ENCODE measurements at regions not wholly inside any gene's neighbourhood (a gene's known extent, or its start where the extent isn't known, plus 50 kb on each side); places are given as distances from the start of the nearest gene placed in this dataset.
"Not testable (repeated sequence)": the region's sequence is repeated elsewhere in the genome, so short reads cannot be mapped to it uniquely, and the experiment has no call there.

GRCh38 chr11:45000918-45001317, 50.2 kb upstream of the TP53I11 start:
- H3K9ac ChIP-seq (ENCODE audit: low read length in 3 of 3), result no peak overlapping the region
- no peaks in the 10 kb centered on the region for H3K4me1 ChIP-seq (ENCODE audit: control insufficient read depth in 2 of 3, insufficient read depth in 2 of 3, low read depth in 1 of 3, low read length in 3 of 3)
- no peaks in the 10 kb centered on the region for H3K36me3 ChIP-seq (ENCODE audit: control insufficient read depth in 2 of 3, insufficient read depth in 3 of 3, low read length in 3 of 3)
- intact Hi-C loops (cut with DNase I), result no loop called here
- H3K27ac ChIP-seq (ENCODE audit: low read depth in 2 of 2, low read length in 2 of 2), result no peak overlapping the region
- H3K4me3 ChIP-seq (ENCODE audit: low read length in 3 of 3), result no peak overlapping the region
- DNase-seq (no peak), FAIRE-seq (no peak)
- H3K9me3 ChIP-seq (ENCODE audit: control insufficient read depth in 2 of 3, insufficient read depth in 1 of 3, low read length in 3 of 3), result no peaks in the 10 kb centered on the region
- H3K27me3 ChIP-seq (ENCODE audit: control insufficient read depth, insufficient read depth, low read length), result no peaks in the 10 kb centered on the region
- TF ChIP-seq CTCF (IDR thresholded peaks at IDR 0.05; ENCODE audit: borderline replicate concordance, extremely low read depth, insufficient read depth), result no peak

DNA sequence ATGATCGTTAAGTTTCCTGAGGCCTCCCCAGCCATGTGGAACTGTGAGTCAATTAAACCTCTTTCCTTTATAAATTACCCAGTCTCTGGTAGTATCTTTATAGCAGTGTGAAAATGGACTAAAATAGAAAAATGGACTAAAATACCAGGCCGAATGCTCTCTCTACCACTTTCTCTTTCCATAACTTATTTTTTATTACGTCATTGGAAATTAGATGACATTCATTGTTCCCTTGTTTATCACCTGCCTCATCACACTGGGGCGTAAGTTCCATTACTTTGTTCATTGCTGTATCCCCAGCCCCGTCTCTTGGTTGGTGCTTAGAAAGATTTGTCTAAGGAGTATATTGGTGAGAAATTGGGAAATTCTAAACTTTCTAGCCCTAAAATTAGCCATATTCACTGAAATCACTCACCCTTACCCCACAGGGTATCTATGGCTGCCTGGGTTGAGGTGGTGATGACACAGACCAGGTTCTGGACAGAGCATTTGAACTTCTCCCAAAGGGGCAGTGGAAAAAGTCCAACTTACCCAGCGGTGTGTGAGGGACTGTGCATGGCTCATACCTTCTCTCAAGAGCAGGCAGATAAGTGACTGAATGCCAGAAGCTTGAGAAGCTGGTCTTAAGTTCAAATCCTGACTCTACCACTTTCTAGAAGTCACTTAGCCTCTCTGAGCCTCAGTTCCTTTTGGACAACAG, 50.9 kb upstream of the TP53I11 start:
- no peaks in the 10 kb centered on the region for H3K27me3 ChIP-seq (ENCODE audit: control insufficient read depth, insufficient read depth, low read length)
- H3K27ac ChIP-seq (ENCODE audit: low read depth in 2 of 2, low read length in 2 of 2), result no peak overlapping the region
- H3K36me3 ChIP-seq (ENCODE audit: control insufficient read depth in 2 of 3, insufficient read depth in 3 of 3, low read length in 3 of 3), result no peaks in the 10 kb centered on the region
- no peak overlapping the region for H3K4me3 ChIP-seq (ENCODE audit: low read length in 3 of 3)
- TF ChIP-seq CTCF (IDR thresholded peaks at IDR 0.05; ENCODE audit: borderline replicate concordance, extremely low read depth, insufficient read depth), result no peak
- H3K9me3 ChIP-seq (ENCODE audit: control insufficient read depth in 2 of 3, insufficient read depth in 1 of 3, low read length in 3 of 3), result no peaks in the 10 kb centered on the region
- intact Hi-C loops (cut with DNase I), result no loop called here
- no peak overlapping the region for H3K9ac ChIP-seq (ENCODE audit: low read length in 3 of 3)
- FAIRE-seq (no peak), DNase-seq (no peak)
- H3K4me1 ChIP-seq (ENCODE audit: control insufficient read depth in 2 of 3, insufficient read depth in 2 of 3, low read depth in 1 of 3, low read length in 3 of 3), result no peaks in the 10 kb centered on the region

- Histone ChIP-seq H3K4me3 (ENCODE audit: low read length in 3 of 3) (no peak overlapping the region), H3K9ac (ENCODE audit: low read length in 3 of 3) (no peak overlapping the region), H3K9me3 (ENCODE audit: control insufficient read depth in 2 of 3, insufficient read depth in 1 of 3, low read length in 3 of 3) (no peaks in the 10 kb centered on the region), H3K36me3 (ENCODE audit: control insufficient read depth in 2 of 3, insufficient read depth in 3 of 3, low read length in 3 of 3) (no peaks in the 10 kb centered on the region), H3K27me3 (ENCODE audit: control insufficient read depth, insufficient read depth, low read length) (no peaks in the 10 kb centered on the region), H3K4me1 (ENCODE audit: control insufficient read depth in 2 of 3, insufficient read depth in 2 of 3, low read depth in 1 of 3, low read length in 3 of 3) (no peaks in the 10 kb centered on the region), H3K27ac (ENCODE audit: low read depth in 2 of 2, low read length in 2 of 2) (no peak overlapping the region)
- FAIRE-seq (no peak), DNase-seq (no peak)
- intact Hi-C loops (cut with DNase I), result no loop called here
- no peak for TF ChIP-seq CTCF (IDR thresholded peaks at IDR 0.05; ENCODE audit: borderline replicate concordance, extremely low read depth, insufficient read depth)
Observed at GRCh38 chr11:45005106-45005505, 54.4 kb upstream of the TP53I11 start.

DNA sequence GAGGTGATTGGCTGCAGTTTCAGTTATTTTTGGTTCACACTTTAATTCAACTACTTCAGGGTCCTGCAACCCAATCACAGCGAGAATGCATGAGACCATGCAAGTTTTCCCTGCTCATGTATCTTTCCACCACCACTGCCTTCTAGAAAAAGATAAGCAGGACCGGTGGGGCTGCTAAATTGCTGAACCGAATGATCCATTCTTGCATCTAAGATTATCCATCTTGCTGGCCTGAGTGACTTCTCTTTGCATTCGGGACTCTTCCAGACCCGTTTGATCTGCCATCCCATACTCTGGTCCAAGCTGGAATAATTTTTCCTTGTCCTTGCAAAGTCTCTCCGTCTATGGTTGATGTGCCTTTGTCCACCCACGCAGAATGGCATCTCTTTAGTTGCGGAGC, 56.3 kb upstream of the TP53I11 start:
- H3K27me3 ChIP-seq (ENCODE audit: control insufficient read depth, insufficient read depth, low read length), result no peaks in the 10 kb centered on the region
- no peak for FAIRE-seq
- no peaks in the 10 kb centered on the region for H3K4me1 ChIP-seq (ENCODE audit: control insufficient read depth in 2 of 3, insufficient read depth in 2 of 3, low read depth in 1 of 3, low read length in 3 of 3)
- DNase-seq, result no peak
- intact Hi-C loops (cut with DNase I), result no loop called here
- no peak for TF ChIP-seq CTCF (IDR thresholded peaks at IDR 0.05; ENCODE audit: borderline replicate concordance, extremely low read depth, insufficient read depth)
- no peak overlapping the region for H3K27ac ChIP-seq (ENCODE audit: low read depth in 2 of 2, low read length in 2 of 2)
- no peak overlapping the region for H3K9ac ChIP-seq (ENCODE audit: low read length in 3 of 3)
- no peak overlapping the region for H3K4me3 ChIP-seq (ENCODE audit: low read length in 3 of 3)
- no peaks in the 10 kb centered on the region for H3K9me3 ChIP-seq (ENCODE audit: control insufficient read depth in 2 of 3, insufficient read depth in 1 of 3, low read length in 3 of 3)
- H3K36me3 ChIP-seq (ENCODE audit: control insufficient read depth in 2 of 3, insufficient read depth in 3 of 3, low read length in 3 of 3), result no peaks in the 10 kb centered on the region

GRCh38 chr11:45015983-45016382, 65.3 kb upstream of the TP53I11 start:
- H3K9ac ChIP-seq (ENCODE audit: low read length in 3 of 3); H3K27ac ChIP-seq (ENCODE audit: low read depth in 2 of 2, low read length in 2 of 2); H3K27me3 ChIP-seq (ENCODE audit: control insufficient read depth, insufficient read depth, low read length); DNase-seq; H3K4me1 ChIP-seq (ENCODE audit: control insufficient read depth in 2 of 3, insufficient read depth in 2 of 3, low read depth in 1 of 3, low read length in 3 of 3); FAIRE-seq; H3K4me3 ChIP-seq (ENCODE audit: low read length in 3 of 3); intact Hi-C loops (cut with DNase I); H3K9me3 ChIP-seq (ENCODE audit: control insufficient read depth in 2 of 3, insufficient read depth in 1 of 3, low read length in 3 of 3); H3K36me3 ChIP-seq (ENCODE audit: control insufficient read depth in 2 of 3, insufficient read depth in 3 of 3, low read length in 3 of 3): not testable (repeated sequence)
